Calu3 (cell line): ENCODE measurements at regions not wholly inside any gene's neighbourhood (a gene's known extent, or its start where the extent isn't known, plus 50 kb on each side); places are given as distances from the start of the nearest gene placed in this dataset.
"Not testable (repeated sequence)": the region's sequence is repeated elsewhere in the genome, so short reads cannot be mapped to it uniquely, and the experiment has no call there.

Experiments used
- BruUV-seq: library from RNA; stranded (reverse); fragments of 400-500 nt; replicated peaks from 2 replicates; lab custom pipeline; 2021; lab: Mats Ljungman, UMichigan
- CTCF ChIA-PET: fragments of 300-600 bp; sonication (Branson Sonifier 250); formaldehyde crosslinking; loops from one replicate; lab custom pipeline; 2022; ENCODE audit warnings: antibody characterized with exemption; lab: Charles Lee
- DNase-seq: peaks from one replicate; pipeline ENCODE4 v3.0.0; 2022
- H3K27ac Mint-ChIP-seq: one replicate; pipeline ENCODE4 v1.8.0; 2022; ENCODE audit warnings: mixed read lengths; ENCODE audit not compliant: unreplicated experiment
- H3K27me3 Mint-ChIP-seq: one replicate; pipeline ENCODE4 v1.8.0; 2022; ENCODE audit warnings: mixed read lengths; ENCODE audit not compliant: unreplicated experiment
- H3K36me3 Mint-ChIP-seq: one replicate; pipeline ENCODE4 v1.8.0; 2022; ENCODE audit warnings: mild to moderate bottlenecking, moderate library complexity, mixed read lengths; ENCODE audit not compliant: insufficient read depth, unreplicated experiment
- H3K4me1 Mint-ChIP-seq: one replicate; pipeline ENCODE4 v1.8.0; 2022; ENCODE audit warnings: mild to moderate bottlenecking, low read depth, mixed read lengths; ENCODE audit not compliant: unreplicated experiment
- H3K4me3 Mint-ChIP-seq: one replicate; pipeline ENCODE4 v1.8.0; 2022; ENCODE audit warnings: mild to moderate bottlenecking, low read depth, moderate library complexity, mixed read lengths; ENCODE audit not compliant: unreplicated experiment
- H3K9me3 Mint-ChIP-seq: one replicate; pipeline ENCODE4 v1.8.0; 2022; ENCODE audit warnings: low read depth, mixed read lengths; ENCODE audit not compliant: unreplicated experiment
- intact Hi-C: fragments of 100-400 bp; cut with micrococcal nuclease; formaldehyde crosslinking; loops from one replicate; pipeline ENCODE4 v1.10.0; 2022; ENCODE audit not compliant: unreplicated experiment
- TF ChIP-seq, protein P1 (sequence below): fragments of 200-600 bp; IDR thresholded peaks from one replicate; pipeline ENCODE4 v1.8.0; 2022; ENCODE audit warnings: antibody characterized with exemption; ENCODE audit not compliant: unreplicated experiment

DNA sequence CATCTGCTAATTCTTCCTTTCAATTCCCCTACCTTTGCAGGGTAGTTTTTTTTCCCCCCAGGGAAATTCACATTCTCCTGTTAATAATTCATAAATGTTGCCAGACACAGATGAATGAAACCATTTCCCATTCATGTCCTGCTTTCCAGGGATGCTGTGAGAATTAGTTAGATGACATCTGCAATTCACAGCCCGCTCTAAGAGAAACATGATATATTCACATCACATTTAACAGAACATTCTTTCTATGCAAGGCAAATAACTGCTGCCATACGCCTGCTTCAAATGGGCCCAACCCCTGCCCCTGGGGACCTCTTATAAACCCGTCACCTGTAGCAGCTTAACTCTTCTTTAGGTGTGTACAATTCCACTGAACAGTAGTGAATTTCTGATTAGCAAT, 110.6 kb upstream of the CTAGE1 start:
- no peak overlapping the region for H3K4me3 Mint-ChIP-seq
- no peak for DNase-seq
- TF ChIP-seq, protein P1, sequence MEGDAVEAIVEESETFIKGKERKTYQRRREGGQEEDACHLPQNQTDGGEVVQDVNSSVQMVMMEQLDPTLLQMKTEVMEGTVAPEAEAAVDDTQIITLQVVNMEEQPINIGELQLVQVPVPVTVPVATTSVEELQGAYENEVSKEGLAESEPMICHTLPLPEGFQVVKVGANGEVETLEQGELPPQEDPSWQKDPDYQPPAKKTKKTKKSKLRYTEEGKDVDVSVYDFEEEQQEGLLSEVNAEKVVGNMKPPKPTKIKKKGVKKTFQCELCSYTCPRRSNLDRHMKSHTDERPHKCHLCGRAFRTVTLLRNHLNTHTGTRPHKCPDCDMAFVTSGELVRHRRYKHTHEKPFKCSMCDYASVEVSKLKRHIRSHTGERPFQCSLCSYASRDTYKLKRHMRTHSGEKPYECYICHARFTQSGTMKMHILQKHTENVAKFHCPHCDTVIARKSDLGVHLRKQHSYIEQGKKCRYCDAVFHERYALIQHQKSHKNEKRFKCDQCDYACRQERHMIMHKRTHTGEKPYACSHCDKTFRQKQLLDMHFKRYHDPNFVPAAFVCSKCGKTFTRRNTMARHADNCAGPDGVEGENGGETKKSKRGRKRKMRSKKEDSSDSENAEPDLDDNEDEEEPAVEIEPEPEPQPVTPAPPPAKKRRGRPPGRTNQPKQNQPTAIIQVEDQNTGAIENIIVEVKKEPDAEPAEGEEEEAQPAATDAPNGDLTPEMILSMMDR, result no peak
- CTCF ChIA-PET, result no interaction called here
- H3K27ac Mint-ChIP-seq, result no peak overlapping the region
- peaks cover 27% of the 10 kb centered on the region for H3K4me1 Mint-ChIP-seq
- peaks cover 4% of the 10 kb centered on the region for H3K9me3 Mint-ChIP-seq
- BruUV-seq, result no TSS peak
- H3K27me3 Mint-ChIP-seq, result no peaks in the 10 kb centered on the region
- no peaks in the 10 kb centered on the region for H3K36me3 Mint-ChIP-seq
- intact Hi-C loops, result no loop called here

- H3K36me3 Mint-ChIP-seq, H3K27ac Mint-ChIP-seq, intact Hi-C loops, CTCF ChIA-PET, H3K9me3 Mint-ChIP-seq, H3K27me3 Mint-ChIP-seq, H3K4me3 Mint-ChIP-seq, H3K4me1 Mint-ChIP-seq, BruUV-seq, DNase-seq: not testable (repeated sequence)
Measured at GRCh38 chr18:22534706-22535105, 117.0 kb upstream of the CTAGE1 start.

GRCh38 chr18:22536558-22536957, 118.8 kb upstream of the CTAGE1 start:
- intact Hi-C loops, result no loop called here
- TF ChIP-seq, protein P1, result no peak
- Mint-ChIP-seq H3K4me3 (no peak overlapping the region), H3K4me1 (no peaks in the 10 kb centered on the region), H3K27me3 (no peaks in the 10 kb centered on the region), H3K9me3 (no peaks in the 10 kb centered on the region), H3K36me3 (no peaks in the 10 kb centered on the region), H3K27ac (no peak overlapping the region)
- no peak for DNase-seq
- CTCF ChIA-PET, result no interaction called here
- no TSS peak for BruUV-seq

DNA sequence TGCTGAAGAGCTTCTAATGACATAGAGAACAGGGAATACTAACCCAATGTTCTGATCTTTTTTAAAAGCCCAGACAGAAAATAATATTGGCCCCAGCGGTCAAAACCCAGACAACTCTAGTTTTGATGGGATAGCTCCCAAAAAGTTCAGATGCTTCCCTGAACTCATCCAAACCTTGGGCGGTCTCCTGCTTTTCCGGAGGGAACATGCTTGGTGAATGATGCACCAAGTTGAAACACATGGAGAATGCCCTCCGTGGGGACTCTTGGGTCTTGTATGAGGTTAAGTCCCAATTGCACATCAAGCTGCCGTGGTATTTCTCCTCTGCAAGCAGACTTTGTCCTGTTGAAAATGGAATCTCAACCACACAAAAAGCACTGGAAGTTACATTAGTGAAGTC, 120.7 kb upstream of the CTAGE1 start:
- H3K27me3 Mint-ChIP-seq, result no peaks in the 10 kb centered on the region
- H3K4me3 Mint-ChIP-seq, result no peak overlapping the region
- H3K36me3 Mint-ChIP-seq, result no peaks in the 10 kb centered on the region
- H3K27ac Mint-ChIP-seq, result no peak overlapping the region
- intact Hi-C loops, result no loop called here
- no peaks in the 10 kb centered on the region for H3K4me1 Mint-ChIP-seq
- TF ChIP-seq, protein P1, result no peak
- CTCF ChIA-PET, result no interaction called here
- no peaks in the 10 kb centered on the region for H3K9me3 Mint-ChIP-seq
- DNase-seq, result no peak
- BruUV-seq, result no TSS peak

DNA sequence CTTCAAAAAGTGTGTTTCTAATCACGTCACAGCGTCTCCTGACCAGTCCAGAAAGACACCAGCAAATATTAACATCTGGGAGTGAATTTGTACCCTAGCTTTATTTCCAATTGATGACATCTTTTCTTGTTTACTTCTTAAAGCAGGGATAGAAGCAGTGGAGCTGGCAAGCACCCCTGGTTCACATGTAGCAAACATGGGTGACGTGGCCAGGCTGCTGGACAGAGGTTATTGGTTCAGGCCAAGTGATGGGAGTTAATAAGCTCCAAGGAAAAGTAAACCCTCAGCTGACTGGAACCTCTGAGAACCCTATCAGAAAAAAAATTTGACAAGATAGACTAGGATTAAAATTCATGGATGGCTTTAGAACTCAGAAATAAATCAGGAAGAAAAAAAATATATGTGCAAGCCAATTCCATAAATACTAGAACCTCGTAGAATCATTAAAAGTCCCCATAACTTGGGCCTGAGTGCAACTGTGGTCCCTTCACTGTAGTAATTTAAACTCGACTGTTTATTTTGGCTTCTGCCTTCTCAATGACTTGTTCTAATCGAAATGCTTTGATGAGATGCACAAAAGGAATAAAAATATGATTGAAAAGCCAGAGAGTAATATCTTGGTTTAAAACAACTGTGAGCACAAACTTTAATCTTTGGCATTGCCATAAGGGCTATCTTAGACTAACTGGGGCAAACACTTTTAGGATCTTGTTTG, 121.5 kb upstream of the CTAGE1 start:
- TF ChIP-seq, protein P1, result no peak
- CTCF ChIA-PET, result interaction anchor here (0.6 kb wide), 1 partner anchor 482 kb away, joined by 3 read pairs; no protein-coding TSS in a partner anchor
- DNase-seq, result no peak
- Mint-ChIP-seq H3K27ac (no peak overlapping the region), H3K4me3 (no peak overlapping the region), H3K4me1 (no peaks in the 10 kb centered on the region), H3K36me3 (no peaks in the 10 kb centered on the region), H3K27me3 (no peaks in the 10 kb centered on the region), H3K9me3 (no peaks in the 10 kb centered on the region)
- BruUV-seq, result no TSS peak
- intact Hi-C loops, result no loop called here
